ENCODE measurements at regions not wholly inside any gene's neighbourhood (a gene's known extent, or its start where the extent isn't known, plus 50 kb on each side); places are given as distances from the start of the nearest gene placed in this dataset.

GRCh38 chr7:16115374-16115773, 306.0 kb downstream of the CRPPA start:
- Histone ChIP-seq H3K36me3 (ENCODE audit: control insufficient read depth in 4 of 4, insufficient read depth in 4 of 4, low read length in 4 of 4) (no peaks in the 10 kb centered on the region), H3K4me1 (ENCODE audit: control insufficient read depth in 5 of 5, insufficient read depth in 5 of 5, low read length in 5 of 5) (no peaks in the 10 kb centered on the region), H3K27ac (ENCODE audit: low read depth in 1 of 2, low read length in 1 of 2) (no peak overlapping the region), H3K4me3 (no peak overlapping the region), H3K27me3 (ENCODE audit: control insufficient read depth in 3 of 3, insufficient read depth in 3 of 3, low read length in 2 of 3) (no peaks in the 10 kb centered on the region), H3K9ac (ENCODE audit: insufficient read depth in 1 of 2, low read length in 2 of 2) (no peak overlapping the region), H3K9me3 (ENCODE audit: control insufficient read depth in 4 of 4, insufficient read depth in 3 of 4, low read length in 3 of 4) (peaks cover 0 to 11% (median 3%) of the 10 kb centered on the region in 4 donors)
- no peak for DNase-seq
- no peak for ATAC-seq (ENCODE audit: insufficient read depth, low FRiP score)
- no peak for TF ChIP-seq CTCF (IDR thresholded peaks at IDR 0.05; ENCODE audit: control extremely low read depth, extremely low read depth)
- WGBS, 2 donors, result 87 to 90% methylated on average over 2 of the region's 2 CpGs

GRCh38 chr7:16114633-16115032, 306.7 kb downstream of the CRPPA start:
- WGBS, 2 donors, result 87 to 93% methylated on average over 1 of the region's 1 CpG
- Histone ChIP-seq H3K27me3 (ENCODE audit: control insufficient read depth in 3 of 3, insufficient read depth in 3 of 3, low read length in 2 of 3) (no peaks in the 10 kb centered on the region), H3K9ac (ENCODE audit: insufficient read depth in 1 of 2, low read length in 2 of 2) (no peak overlapping the region), H3K4me3 (no peak overlapping the region), H3K4me1 (ENCODE audit: control insufficient read depth in 5 of 5, insufficient read depth in 5 of 5, low read length in 5 of 5) (no peaks in the 10 kb centered on the region), H3K27ac (ENCODE audit: low read depth in 1 of 2, low read length in 1 of 2) (no peak overlapping the region), H3K9me3 (ENCODE audit: control insufficient read depth in 4 of 4, insufficient read depth in 3 of 4, low read length in 3 of 4) (peaks cover 0 to 11% (median 4%) of the 10 kb centered on the region in 4 donors), H3K36me3 (ENCODE audit: control insufficient read depth in 4 of 4, insufficient read depth in 4 of 4, low read length in 4 of 4) (no peaks in the 10 kb centered on the region)
- no peak for TF ChIP-seq CTCF (IDR thresholded peaks at IDR 0.05; ENCODE audit: control extremely low read depth, extremely low read depth)
- ATAC-seq (ENCODE audit: insufficient read depth, low FRiP score) (no peak), DNase-seq (peak in 2 of 3 donors; percentile 31 to 46)

GRCh38 chr7:16114071-16114470, 307.3 kb downstream of the CRPPA start:
- Histone ChIP-seq H3K36me3 (ENCODE audit: control insufficient read depth in 4 of 4, insufficient read depth in 4 of 4, low read length in 4 of 4) (no peaks in the 10 kb centered on the region), H3K4me1 (ENCODE audit: control insufficient read depth in 5 of 5, insufficient read depth in 5 of 5, low read length in 5 of 5) (no peaks in the 10 kb centered on the region), H3K9ac (ENCODE audit: insufficient read depth in 1 of 2, low read length in 2 of 2) (no peak overlapping the region), H3K4me3 (no peak overlapping the region), H3K9me3 (ENCODE audit: control insufficient read depth in 4 of 4, insufficient read depth in 3 of 4, low read length in 3 of 4) (peaks cover 0 to 8% (median 4%) of the 10 kb centered on the region in 4 donors), H3K27me3 (ENCODE audit: control insufficient read depth in 3 of 3, insufficient read depth in 3 of 3, low read length in 2 of 3) (no peaks in the 10 kb centered on the region), H3K27ac (ENCODE audit: low read depth in 1 of 2, low read length in 1 of 2) (no peak overlapping the region)
- ATAC-seq (ENCODE audit: insufficient read depth, low FRiP score) (no peak), DNase-seq (no peak)
- WGBS, 2 donors, result 85 to 89% methylated on average over 2 of the region's 2 CpGs
- no peak for TF ChIP-seq CTCF (IDR thresholded peaks at IDR 0.05; ENCODE audit: control extremely low read depth, extremely low read depth)

- no peak for ATAC-seq (ENCODE audit: insufficient read depth, low FRiP score)
- Histone ChIP-seq H3K4me1 (ENCODE audit: control insufficient read depth in 5 of 5, insufficient read depth in 5 of 5, low read length in 5 of 5) (no peaks in the 10 kb centered on the region), H3K9me3 (ENCODE audit: control insufficient read depth in 4 of 4, insufficient read depth in 3 of 4, low read length in 3 of 4) (peaks cover 0 to 6% (median 1%) of the 10 kb centered on the region in 4 donors), H3K4me3 (no peak overlapping the region), H3K36me3 (ENCODE audit: control insufficient read depth in 4 of 4, insufficient read depth in 4 of 4, low read length in 4 of 4) (no peaks in the 10 kb centered on the region), H3K27ac (ENCODE audit: low read depth in 1 of 2, low read length in 1 of 2) (no peak overlapping the region), H3K27me3 (ENCODE audit: control insufficient read depth in 3 of 3, insufficient read depth in 3 of 3, low read length in 2 of 3) (no peaks in the 10 kb centered on the region), H3K9ac (ENCODE audit: insufficient read depth in 1 of 2, low read length in 2 of 2) (no peak overlapping the region)
- DNase-seq, result no peak
- TF ChIP-seq CTCF (IDR thresholded peaks at IDR 0.05; ENCODE audit: control extremely low read depth, extremely low read depth), result no peak
Measured at GRCh38 chr7:16113058-16113457, 308.3 kb downstream of the CRPPA start.
